ENCODE measurements at regions not wholly inside any gene's neighbourhood (a gene's known extent, or its start where the extent isn't known, plus 50 kb on each side); places are given as distances from the start of the nearest gene placed in this dataset.

DNA sequence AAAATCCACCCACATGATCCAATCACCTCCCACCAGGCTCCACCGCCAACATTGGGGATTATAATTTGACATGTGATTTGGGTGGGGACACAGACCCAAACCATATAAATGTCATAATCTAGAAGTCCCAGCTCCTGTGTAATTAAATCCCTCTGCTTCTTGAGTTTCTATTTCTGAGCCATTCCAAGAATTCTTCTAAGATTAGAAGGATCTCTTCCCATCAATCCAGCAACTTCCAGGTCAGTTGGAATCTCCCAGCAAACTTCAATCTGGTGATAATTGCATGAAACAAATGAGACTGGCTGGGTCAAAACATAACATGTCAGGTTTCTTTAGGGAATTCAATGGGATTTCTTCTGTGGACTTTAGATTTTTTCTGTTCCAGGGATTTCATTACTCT lies 127.8 kb upstream of the CDH5 start:
- Histone ChIP-seq H3K36me3 (ENCODE audit: insufficient read depth, low read length) (no peaks in the 10 kb centered on the region), H3K9me3 (ENCODE audit: low read length) (no peaks in the 10 kb centered on the region), H3K4me1 (ENCODE audit: low read length) (no peaks in the 10 kb centered on the region), H3K9me2 (replicated peaks; ENCODE audit: insufficient read depth, low read length) (no peaks in the 10 kb centered on the region), H3K4me3 (ENCODE audit: low read length) (no peak overlapping the region), H4K20me1 (ENCODE audit: insufficient read depth, low read depth, low read length) (no peaks in the 10 kb centered on the region), H3K9ac (ENCODE audit: low read length) (no peak overlapping the region), H2AFZ (ENCODE audit: low read length) (no peak overlapping the region), H3K79me2 (ENCODE audit: low read length) (no peaks in the 10 kb centered on the region), H3K27me3 (ENCODE audit: low read length) (no peaks in the 10 kb centered on the region), H3K4me2 (ENCODE audit: low read depth, low read length, poor library complexity, severe bottlenecking) (no peak overlapping the region), H3K27ac (ENCODE audit: low read length) (no peak overlapping the region)
- DNase-seq: no peak

DNA sequence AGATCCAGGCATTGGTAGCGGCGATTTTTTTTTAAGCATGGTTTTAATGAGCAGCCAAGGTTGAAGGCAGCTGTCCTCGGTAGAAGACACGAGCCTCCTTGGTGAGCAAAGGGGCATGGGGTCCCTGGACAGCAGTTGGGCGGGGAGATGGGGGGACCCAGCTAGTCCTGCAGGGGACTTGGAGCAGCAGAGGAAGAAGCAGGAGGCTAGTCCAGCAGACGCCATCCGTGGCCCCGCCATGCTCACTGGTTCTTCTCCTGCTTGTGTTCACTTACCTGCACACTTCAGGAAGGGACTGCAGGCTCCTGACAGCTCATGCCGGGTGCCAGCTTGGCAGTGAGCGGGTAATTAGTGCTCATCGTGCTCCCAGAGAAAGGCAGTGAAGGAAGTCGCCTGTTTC lies 130.2 kb upstream of the CDH5 start:
- Histone ChIP-seq H3K9me3 (ENCODE audit: low read length) (no peaks in the 10 kb centered on the region), H3K9me2 (replicated peaks; ENCODE audit: insufficient read depth, low read length) (no peaks in the 10 kb centered on the region), H2AFZ (ENCODE audit: low read length) (no peak overlapping the region), H3K4me2 (ENCODE audit: low read depth, low read length, poor library complexity, severe bottlenecking) (no peak overlapping the region), H3K36me3 (ENCODE audit: insufficient read depth, low read length) (no peaks in the 10 kb centered on the region), H3K79me2 (ENCODE audit: low read length) (no peaks in the 10 kb centered on the region), H3K4me3 (ENCODE audit: low read length) (no peak overlapping the region), H3K9ac (ENCODE audit: low read length) (no peak overlapping the region), H4K20me1 (ENCODE audit: insufficient read depth, low read depth, low read length) (no peaks in the 10 kb centered on the region), H3K27me3 (ENCODE audit: low read length) (no peaks in the 10 kb centered on the region), H3K27ac (ENCODE audit: low read length) (no peak overlapping the region), H3K4me1 (ENCODE audit: low read length) (no peaks in the 10 kb centered on the region)
- DNase-seq: no peak

DNA sequence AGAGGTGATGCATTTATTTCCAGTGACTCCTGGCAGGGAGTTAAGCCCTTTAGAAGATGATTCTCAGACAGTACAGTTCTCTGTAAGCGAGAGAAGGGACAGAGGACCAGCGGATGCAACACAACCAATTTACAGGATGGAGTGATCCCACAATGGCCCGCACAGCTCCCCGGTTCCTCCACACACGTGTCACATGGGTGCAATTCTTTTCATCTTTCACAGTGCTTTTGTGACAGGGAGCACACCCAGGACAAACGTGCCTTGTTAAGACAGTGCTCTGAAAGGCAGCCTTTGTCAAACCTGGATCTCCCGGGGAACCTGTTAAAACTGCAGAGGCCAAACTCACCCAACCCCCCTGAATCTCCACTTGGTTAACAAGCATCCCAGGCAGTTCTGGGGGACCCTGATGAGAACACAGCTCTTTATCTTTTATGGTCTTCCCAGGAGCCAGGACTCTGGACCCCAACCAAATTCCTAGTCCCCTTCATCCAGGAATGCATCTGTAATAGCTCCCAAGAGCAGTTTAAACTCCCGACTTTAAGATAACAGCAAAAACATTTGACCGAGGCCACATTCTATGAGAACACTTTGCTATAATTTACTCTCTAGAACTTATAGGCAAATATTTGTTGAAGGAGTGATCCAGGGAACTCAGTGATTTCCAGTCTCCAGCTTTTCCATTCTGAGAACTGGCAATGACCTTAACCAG lies 134.9 kb upstream of the CDH5 start:
- no peak overlapping the region for H2AFZ ChIP-seq (ENCODE audit: low read length)
- no peaks in the 10 kb centered on the region for H3K4me1 ChIP-seq (ENCODE audit: low read length)
- DNase-seq: no peak
- no peaks in the 10 kb centered on the region for H3K27me3 ChIP-seq (ENCODE audit: low read length)
- no peaks in the 10 kb centered on the region for H3K79me2 ChIP-seq (ENCODE audit: low read length)
- no peak overlapping the region for H3K4me3 ChIP-seq (ENCODE audit: low read length)
- no peaks in the 10 kb centered on the region for H3K9me3 ChIP-seq (ENCODE audit: low read length)
- H3K36me3 ChIP-seq (ENCODE audit: insufficient read depth, low read length): no peaks in the 10 kb centered on the region
- H3K9ac ChIP-seq (ENCODE audit: low read length): no peak overlapping the region
- H4K20me1 ChIP-seq (ENCODE audit: insufficient read depth, low read depth, low read length): no peaks in the 10 kb centered on the region
- no peak overlapping the region for H3K27ac ChIP-seq (ENCODE audit: low read length)
- H3K4me2 ChIP-seq (ENCODE audit: low read depth, low read length, poor library complexity, severe bottlenecking): no peak overlapping the region
- H3K9me2 ChIP-seq (replicated peaks; ENCODE audit: insufficient read depth, low read length): no peaks in the 10 kb centered on the region

DNA sequence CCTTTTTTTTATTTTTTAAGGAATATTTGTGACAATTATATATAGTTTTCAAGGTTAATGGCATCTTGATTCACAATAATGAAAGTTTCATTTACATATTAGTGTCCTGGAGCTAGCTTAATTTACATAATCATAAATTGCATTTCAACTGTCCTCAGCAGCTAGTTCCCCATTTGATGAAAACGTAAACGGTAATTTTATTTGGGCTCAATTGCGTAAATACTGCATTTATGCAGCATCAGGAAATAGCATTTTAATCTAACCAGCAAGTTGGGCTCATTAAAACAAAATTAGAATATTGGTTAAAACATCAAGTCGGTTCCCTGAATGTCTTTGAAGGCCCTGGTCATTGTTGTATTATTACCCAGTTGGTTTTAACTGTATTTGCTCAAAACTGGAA lies 136.8 kb upstream of the CDH5 start:
- Histone ChIP-seq H3K4me2 (ENCODE audit: low read depth, low read length, poor library complexity, severe bottlenecking) (no peak overlapping the region), H4K20me1 (ENCODE audit: insufficient read depth, low read depth, low read length) (no peaks in the 10 kb centered on the region), H3K27ac (ENCODE audit: low read length) (no peak overlapping the region), H3K79me2 (ENCODE audit: low read length) (no peaks in the 10 kb centered on the region), H3K4me1 (ENCODE audit: low read length) (no peaks in the 10 kb centered on the region), H3K36me3 (ENCODE audit: insufficient read depth, low read length) (no peaks in the 10 kb centered on the region), H3K27me3 (ENCODE audit: low read length) (no peaks in the 10 kb centered on the region), H3K4me3 (ENCODE audit: low read length) (no peak overlapping the region), H3K9me3 (ENCODE audit: low read length) (no peaks in the 10 kb centered on the region), H3K9ac (ENCODE audit: low read length) (no peak overlapping the region), H3K9me2 (replicated peaks; ENCODE audit: insufficient read depth, low read length) (no peaks in the 10 kb centered on the region), H2AFZ (ENCODE audit: low read length) (no peak overlapping the region)
- no peak for DNase-seq

DNA sequence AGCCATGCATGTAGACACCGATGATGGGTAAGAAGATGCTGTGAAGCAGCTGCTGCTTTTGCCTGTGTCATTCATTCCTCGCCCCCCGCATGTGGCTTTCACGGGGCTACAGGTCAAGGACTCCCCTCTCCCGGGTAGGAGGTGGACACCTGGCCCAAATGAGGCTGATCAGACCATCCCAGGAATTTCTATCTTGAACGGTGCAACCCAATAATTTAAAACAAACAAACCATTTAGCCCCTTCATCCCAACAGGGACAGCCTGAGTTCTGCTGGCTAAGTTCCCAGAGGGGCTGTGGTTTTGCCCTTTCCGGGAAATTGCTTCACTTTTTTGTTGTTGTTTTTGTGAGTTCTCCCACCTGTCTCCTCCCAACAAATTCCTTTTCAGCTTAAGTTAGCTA lies 137.7 kb upstream of the CDH5 start:
- H3K27ac ChIP-seq (ENCODE audit: low read length): no peak overlapping the region
- H3K4me3 ChIP-seq (ENCODE audit: low read length): no peak overlapping the region
- no peak overlapping the region for H3K9ac ChIP-seq (ENCODE audit: low read length)
- no peaks in the 10 kb centered on the region for H3K9me2 ChIP-seq (replicated peaks; ENCODE audit: insufficient read depth, low read length)
- H3K9me3 ChIP-seq (ENCODE audit: low read length): no peaks in the 10 kb centered on the region
- H3K4me1 ChIP-seq (ENCODE audit: low read length): no peaks in the 10 kb centered on the region
- no peak overlapping the region for H2AFZ ChIP-seq (ENCODE audit: low read length)
- H3K27me3 ChIP-seq (ENCODE audit: low read length): no peaks in the 10 kb centered on the region
- no peaks in the 10 kb centered on the region for H3K36me3 ChIP-seq (ENCODE audit: insufficient read depth, low read length)
- DNase-seq: no peak
- no peaks in the 10 kb centered on the region for H4K20me1 ChIP-seq (ENCODE audit: insufficient read depth, low read depth, low read length)
- H3K79me2 ChIP-seq (ENCODE audit: low read length): no peaks in the 10 kb centered on the region
- no peak overlapping the region for H3K4me2 ChIP-seq (ENCODE audit: low read depth, low read length, poor library complexity, severe bottlenecking)

DNA sequence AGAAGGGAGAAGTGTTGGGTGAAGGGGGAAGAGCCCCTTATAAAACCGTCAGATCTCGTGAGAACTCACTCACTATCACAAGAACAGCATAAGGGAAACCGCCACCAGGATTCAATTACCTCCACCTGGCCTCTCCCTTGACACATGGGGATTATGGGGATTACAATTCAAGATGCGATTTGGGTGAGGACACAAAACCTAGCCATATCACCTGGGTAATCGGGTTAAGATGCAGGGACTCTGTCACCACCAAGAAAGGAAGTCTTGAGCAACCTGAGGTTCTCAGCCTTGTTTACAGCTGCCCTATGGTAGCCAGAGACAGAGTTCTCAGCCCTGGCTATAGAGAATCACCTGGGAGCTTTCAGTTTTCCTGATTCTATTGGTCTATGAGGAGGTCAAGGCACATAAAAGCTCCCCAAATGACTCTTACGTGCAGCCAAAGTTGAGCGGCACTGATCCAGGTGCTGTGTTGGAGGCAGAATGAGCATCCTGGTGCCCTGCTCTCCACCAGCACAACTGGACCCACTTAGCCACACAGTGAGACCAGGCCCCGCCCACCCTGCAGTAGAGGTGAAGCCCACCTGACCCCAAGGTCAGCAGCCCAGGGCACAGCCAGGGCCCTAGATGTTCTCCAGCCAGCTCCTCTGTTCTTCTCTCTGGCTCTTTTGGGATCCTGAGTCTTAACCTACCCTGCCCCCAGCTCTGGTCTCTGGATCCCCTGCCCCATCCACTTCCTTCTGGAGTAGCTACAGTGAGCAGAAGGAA lies 138.5 kb upstream of the CDH5 start:
- Histone ChIP-seq H4K20me1 (ENCODE audit: insufficient read depth, low read depth, low read length) (no peaks in the 10 kb centered on the region), H2AFZ (ENCODE audit: low read length) (no peak overlapping the region), H3K79me2 (ENCODE audit: low read length) (no peaks in the 10 kb centered on the region), H3K4me1 (ENCODE audit: low read length) (no peaks in the 10 kb centered on the region), H3K4me2 (ENCODE audit: low read depth, low read length, poor library complexity, severe bottlenecking) (no peak overlapping the region), H3K27me3 (ENCODE audit: low read length) (no peaks in the 10 kb centered on the region), H3K36me3 (ENCODE audit: insufficient read depth, low read length) (no peaks in the 10 kb centered on the region), H3K9me2 (replicated peaks; ENCODE audit: insufficient read depth, low read length) (no peaks in the 10 kb centered on the region), H3K4me3 (ENCODE audit: low read length) (no peak overlapping the region), H3K27ac (ENCODE audit: low read length) (no peak overlapping the region), H3K9ac (ENCODE audit: low read length) (no peak overlapping the region), H3K9me3 (ENCODE audit: low read length) (no peaks in the 10 kb centered on the region)
- no peak for DNase-seq

DNA sequence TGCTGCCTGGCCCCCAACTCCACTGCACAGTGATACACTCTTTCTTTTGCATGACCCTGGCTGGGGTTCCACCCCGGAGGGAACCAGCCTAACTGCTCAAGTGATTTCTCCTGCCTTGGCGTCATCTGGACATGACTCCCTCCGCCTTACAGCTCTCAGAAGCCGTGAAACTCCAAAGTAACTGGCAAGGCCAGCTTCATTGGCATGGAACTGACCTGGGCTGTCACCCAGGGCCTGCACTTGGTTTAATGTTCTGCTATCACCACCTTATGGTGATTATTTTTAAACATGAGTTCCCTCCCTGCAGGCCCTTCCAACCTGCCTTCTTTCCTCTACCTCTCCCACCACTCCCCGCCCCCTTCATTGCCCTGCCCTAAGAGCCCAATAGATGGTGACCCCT lies 139.7 kb upstream of the CDH5 start:
- H3K4me2 ChIP-seq (ENCODE audit: low read depth, low read length, poor library complexity, severe bottlenecking): no peak overlapping the region
- H3K36me3 ChIP-seq (ENCODE audit: insufficient read depth, low read length): no peaks in the 10 kb centered on the region
- no peaks in the 10 kb centered on the region for H4K20me1 ChIP-seq (ENCODE audit: insufficient read depth, low read depth, low read length)
- no peak overlapping the region for H3K27ac ChIP-seq (ENCODE audit: low read length)
- no peak overlapping the region for H3K4me3 ChIP-seq (ENCODE audit: low read length)
- no peak overlapping the region for H3K9ac ChIP-seq (ENCODE audit: low read length)
- H3K27me3 ChIP-seq (ENCODE audit: low read length): no peaks in the 10 kb centered on the region
- no peaks in the 10 kb centered on the region for H3K9me2 ChIP-seq (replicated peaks; ENCODE audit: insufficient read depth, low read length)
- H3K79me2 ChIP-seq (ENCODE audit: low read length): no peaks in the 10 kb centered on the region
- no peaks in the 10 kb centered on the region for H3K4me1 ChIP-seq (ENCODE audit: low read length)
- no peak overlapping the region for H2AFZ ChIP-seq (ENCODE audit: low read length)
- no peaks in the 10 kb centered on the region for H3K9me3 ChIP-seq (ENCODE audit: low read length)
- no peak for DNase-seq

DNA sequence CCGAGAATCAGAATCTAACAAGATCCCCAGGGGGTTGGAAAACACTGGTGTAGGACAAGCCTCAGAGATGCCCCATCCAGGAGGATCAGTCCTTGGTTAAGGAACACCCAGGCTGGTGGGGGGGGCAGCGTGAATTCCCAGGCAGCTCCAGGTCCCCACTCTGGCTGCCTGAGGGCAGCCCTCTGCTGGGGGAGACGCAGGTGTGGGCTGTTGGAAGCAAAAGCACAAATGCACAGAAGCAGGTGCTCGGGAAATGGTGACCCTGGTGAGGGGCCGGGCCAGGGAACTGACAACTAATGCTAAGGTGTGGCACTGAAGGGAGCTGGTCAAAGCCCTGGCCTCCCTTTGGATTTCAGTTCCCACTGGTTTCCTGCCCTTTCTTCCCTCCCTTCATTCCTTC lies 140.8 kb upstream of the CDH5 start:
- Histone ChIP-seq H4K20me1 (ENCODE audit: insufficient read depth, low read depth, low read length) (no peaks in the 10 kb centered on the region), H3K27ac (ENCODE audit: low read length) (no peak overlapping the region), H3K79me2 (ENCODE audit: low read length) (no peaks in the 10 kb centered on the region), H3K9me2 (replicated peaks; ENCODE audit: insufficient read depth, low read length) (no peaks in the 10 kb centered on the region), H2AFZ (ENCODE audit: low read length) (no peak overlapping the region), H3K36me3 (ENCODE audit: insufficient read depth, low read length) (no peaks in the 10 kb centered on the region), H3K9me3 (ENCODE audit: low read length) (no peaks in the 10 kb centered on the region), H3K4me1 (ENCODE audit: low read length) (no peaks in the 10 kb centered on the region), H3K9ac (ENCODE audit: low read length) (no peak overlapping the region), H3K4me2 (ENCODE audit: low read depth, low read length, poor library complexity, severe bottlenecking) (no peak overlapping the region), H3K4me3 (ENCODE audit: low read length) (no peak overlapping the region), H3K27me3 (ENCODE audit: low read length) (no peaks in the 10 kb centered on the region)
- no peak for DNase-seq

Data from Karpas-422 (cell line).